Prostate gland (tissue), 2 donors: ENCODE measurements at regions not wholly inside any gene's neighbourhood (a gene's known extent, or its start where the extent isn't known, plus 50 kb on each side); places are given as distances from the start of the nearest gene placed in this dataset.

Source experiments
- CTCF ChIP-seq, 4 experiments: fragments of 200-600 bp in 2 of 4; fragments of 450-650 bp in 2 of 4; sonication (generic) in 2 of 4; IDR thresholded peaks; 1 replicate in 3 of 4; 2 replicates in 1 of 4; pipeline ENCODE4 v1.5.1; 2016 to 2019; ENCODE audit warnings: antibody characterized with exemption in 4 of 4, mild to moderate bottlenecking in 2 of 4, moderate library complexity in 2 of 4
- POLR2A ChIP-seq: fragments of 450-650 bp; IDR thresholded peaks from one replicate; pipeline ENCODE4 v1.6.1; 2016; ENCODE audit warnings: antibody characterized with exemption, mild to moderate bottlenecking

GRCh38 chr17:14755002-14755401 is 454.1 kb downstream of the HS3ST3B1 start:
- TF ChIP-seq POLR2A (no peak), CTCF (IDR thresholded peaks at IDR 0.05) (no peak)
